ENCODE measurements at regions not wholly inside any gene's neighbourhood (a gene's known extent, or its start where the extent isn't known, plus 50 kb on each side); places are given as distances from the start of the nearest gene placed in this dataset.

- TF ChIP-seq ZIK1 (CRISPR knock-in tag; IDR thresholded peaks at IDR 0.05; ENCODE audit: borderline replicate concordance, low read depth) (no peak), FOXJ3 (CRISPR knock-in tag; IDR thresholded peaks at IDR 0.05; ENCODE audit: borderline replicate concordance) (peak; percentile 61; the same call in 1 of the 2 replicates), CENPBD1 (CRISPR knock-in tag; IDR thresholded peaks at IDR 0.05; ENCODE audit: borderline replicate concordance, low read depth) (no peak), MED8 (CRISPR knock-in tag; IDR thresholded peaks at IDR 0.05; ENCODE audit: insufficient replicate concordance) (no peak), ZNF34 (CRISPR knock-in tag; IDR thresholded peaks at IDR 0.05; ENCODE audit: borderline replicate concordance) (no peak), ZNF260 (CRISPR knock-in tag; IDR thresholded peaks at IDR 0.05; ENCODE audit: borderline replicate concordance, low read depth) (no peak), NFRKB (IDR thresholded peaks at IDR 0.05) (no peak), FLYWCH1 (CRISPR knock-in tag; IDR thresholded peaks at IDR 0.05) (no peak), CREBL2 (CRISPR knock-in tag; IDR thresholded peaks at IDR 0.05; ENCODE audit: borderline replicate concordance) (no peak), HNRNPL (IDR thresholded peaks at IDR 0.05; ENCODE audit: low read depth, low read length) (no peak), KAT8 (CRISPR knock-in tag; IDR thresholded peaks at IDR 0.05) (no peak), MXD1 (CRISPR knock-in tag; IDR thresholded peaks at IDR 0.05) (no peak), ZNF619 (CRISPR knock-in tag; IDR thresholded peaks at IDR 0.05) (no peak), POLR2AphosphoS2 (IDR thresholded peaks at IDR 0.05; ENCODE audit: low read depth, low read length) (no peak), NCOA2 (CRISPR knock-in tag; IDR thresholded peaks at IDR 0.05) (peak; percentile 70), SOX13 (IDR thresholded peaks at IDR 0.05) (no peak), SOX13 (CRISPR knock-in tag; conservative IDR thresholded peaks at IDR 0.05 in 1 of 2, IDR thresholded peaks at IDR 0.05 in 1 of 2) (peak in 1 of 2 experiments; percentile 65; a peak in 1 of 4 replicates)
- TF ChIP-seq, protein P1, sequence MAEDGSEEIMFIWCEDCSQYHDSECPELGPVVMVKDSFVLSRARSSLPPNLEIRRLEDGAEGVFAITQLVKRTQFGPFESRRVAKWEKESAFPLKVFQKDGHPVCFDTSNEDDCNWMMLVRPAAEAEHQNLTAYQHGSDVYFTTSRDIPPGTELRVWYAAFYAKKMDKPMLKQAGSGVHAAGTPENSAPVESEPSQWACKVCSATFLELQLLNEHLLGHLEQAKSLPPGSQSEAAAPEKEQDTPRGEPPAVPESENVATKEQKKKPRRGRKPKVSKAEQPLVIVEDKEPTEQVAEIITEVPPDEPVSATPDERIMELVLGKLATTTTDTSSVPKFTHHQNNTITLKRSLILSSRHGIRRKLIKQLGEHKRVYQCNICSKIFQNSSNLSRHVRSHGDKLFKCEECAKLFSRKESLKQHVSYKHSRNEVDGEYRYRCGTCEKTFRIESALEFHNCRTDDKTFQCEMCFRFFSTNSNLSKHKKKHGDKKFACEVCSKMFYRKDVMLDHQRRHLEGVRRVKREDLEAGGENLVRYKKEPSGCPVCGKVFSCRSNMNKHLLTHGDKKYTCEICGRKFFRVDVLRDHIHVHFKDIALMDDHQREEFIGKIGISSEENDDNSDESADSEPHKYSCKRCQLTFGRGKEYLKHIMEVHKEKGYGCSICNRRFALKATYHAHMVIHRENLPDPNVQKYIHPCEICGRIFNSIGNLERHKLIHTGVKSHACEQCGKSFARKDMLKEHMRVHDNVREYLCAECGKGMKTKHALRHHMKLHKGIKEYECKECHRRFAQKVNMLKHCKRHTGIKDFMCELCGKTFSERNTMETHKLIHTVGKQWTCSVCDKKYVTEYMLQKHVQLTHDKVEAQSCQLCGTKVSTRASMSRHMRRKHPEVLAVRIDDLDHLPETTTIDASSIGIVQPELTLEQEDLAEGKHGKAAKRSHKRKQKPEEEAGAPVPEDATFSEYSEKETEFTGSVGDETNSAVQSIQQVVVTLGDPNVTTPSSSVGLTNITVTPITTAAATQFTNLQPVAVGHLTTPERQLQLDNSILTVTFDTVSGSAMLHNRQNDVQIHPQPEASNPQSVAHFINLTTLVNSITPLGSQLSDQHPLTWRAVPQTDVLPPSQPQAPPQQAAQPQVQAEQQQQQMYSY (CRISPR knock-in tag; IDR thresholded peaks at IDR 0.05): no peak
- TF ChIP-seq, protein P2, sequence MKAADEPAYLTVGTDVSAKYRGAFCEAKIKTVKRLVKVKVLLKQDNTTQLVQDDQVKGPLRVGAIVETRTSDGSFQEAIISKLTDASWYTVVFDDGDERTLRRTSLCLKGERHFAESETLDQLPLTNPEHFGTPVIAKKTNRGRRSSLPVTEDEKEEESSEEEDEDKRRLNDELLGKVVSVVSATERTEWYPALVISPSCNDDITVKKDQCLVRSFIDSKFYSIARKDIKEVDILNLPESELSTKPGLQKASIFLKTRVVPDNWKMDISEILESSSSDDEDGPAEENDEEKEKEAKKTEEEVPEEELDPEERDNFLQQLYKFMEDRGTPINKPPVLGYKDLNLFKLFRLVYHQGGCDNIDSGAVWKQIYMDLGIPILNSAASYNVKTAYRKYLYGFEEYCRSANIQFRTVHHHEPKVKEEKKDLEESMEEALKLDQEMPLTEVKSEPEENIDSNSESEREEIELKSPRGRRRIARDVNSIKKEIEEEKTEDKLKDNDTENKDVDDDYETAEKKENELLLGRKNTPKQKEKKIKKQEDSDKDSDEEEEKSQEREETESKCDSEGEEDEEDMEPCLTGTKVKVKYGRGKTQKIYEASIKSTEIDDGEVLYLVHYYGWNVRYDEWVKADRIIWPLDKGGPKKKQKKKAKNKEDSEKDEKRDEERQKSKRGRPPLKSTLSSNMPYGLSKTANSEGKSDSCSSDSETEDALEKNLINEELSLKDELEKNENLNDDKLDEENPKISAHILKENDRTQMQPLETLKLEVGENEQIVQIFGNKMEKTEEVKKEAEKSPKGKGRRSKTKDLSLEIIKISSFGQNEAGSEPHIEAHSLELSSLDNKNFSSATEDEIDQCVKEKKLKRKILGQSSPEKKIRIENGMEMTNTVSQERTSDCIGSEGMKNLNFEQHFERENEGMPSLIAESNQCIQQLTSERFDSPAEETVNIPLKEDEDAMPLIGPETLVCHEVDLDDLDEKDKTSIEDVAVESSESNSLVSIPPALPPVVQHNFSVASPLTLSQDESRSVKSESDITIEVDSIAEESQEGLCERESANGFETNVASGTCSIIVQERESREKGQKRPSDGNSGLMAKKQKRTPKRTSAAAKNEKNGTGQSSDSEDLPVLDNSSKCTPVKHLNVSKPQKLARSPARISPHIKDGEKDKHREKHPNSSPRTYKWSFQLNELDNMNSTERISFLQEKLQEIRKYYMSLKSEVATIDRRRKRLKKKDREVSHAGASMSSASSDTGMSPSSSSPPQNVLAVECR (CRISPR knock-in tag; IDR thresholded peaks at IDR 0.05; ENCODE audit: borderline replicate concordance): no peak
- TF ChIP-seq, protein P3, sequence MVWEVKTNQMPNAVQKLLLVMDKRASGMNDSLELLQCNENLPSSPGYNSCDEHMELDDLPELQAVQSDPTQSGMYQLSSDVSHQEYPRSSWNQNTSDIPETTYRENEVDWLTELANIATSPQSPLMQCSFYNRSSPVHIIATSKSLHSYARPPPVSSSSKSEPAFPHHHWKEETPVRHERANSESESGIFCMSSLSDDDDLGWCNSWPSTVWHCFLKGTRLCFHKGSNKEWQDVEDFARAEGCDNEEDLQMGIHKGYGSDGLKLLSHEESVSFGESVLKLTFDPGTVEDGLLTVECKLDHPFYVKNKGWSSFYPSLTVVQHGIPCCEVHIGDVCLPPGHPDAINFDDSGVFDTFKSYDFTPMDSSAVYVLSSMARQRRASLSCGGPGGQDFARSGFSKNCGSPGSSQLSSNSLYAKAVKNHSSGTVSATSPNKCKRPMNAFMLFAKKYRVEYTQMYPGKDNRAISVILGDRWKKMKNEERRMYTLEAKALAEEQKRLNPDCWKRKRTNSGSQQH (CRISPR knock-in tag; IDR thresholded peaks at IDR 0.05; ENCODE audit: low read depth): no peak
Measured at GRCh38 chr18:22057908-22058527, 111.4 kb upstream of the GATA6 start (continued).
